Testis (tissue), 2 donors: ENCODE measurements at regions not wholly inside any gene's neighbourhood (a gene's known extent, or its start where the extent isn't known, plus 50 kb on each side); places are given as distances from the start of the nearest gene placed in this dataset.
"Not testable (repeated sequence)": the region's sequence is repeated elsewhere in the genome, so short reads cannot be mapped to it uniquely, and the experiment has no call there.

Experiments used
- DNase-seq: peaks from one replicate; pipeline ENCODE4 v3.0.0-alpha.2; 2019
- H3K27ac ChIP-seq, 2 donors: fragments of 200-600 bp; sonication (generic); one replicate each; pipeline ENCODE4 v1.5.1; 2019
- H3K27me3 ChIP-seq: fragments of 200-600 bp; sonication (generic); one replicate; pipeline ENCODE4 v1.5.1; 2019
- H3K36me3 ChIP-seq: fragments of 200-600 bp; sonication (generic); one replicate; pipeline ENCODE4 v1.5.1; 2017; ENCODE audit warnings: low read depth; ENCODE audit errors: missing control alignments
- H3K4me1 ChIP-seq: fragments of 200-600 bp; sonication (generic); one replicate; pipeline ENCODE4 v1.5.1; 2019
- H3K4me3 ChIP-seq, 2 donors: fragments of 200-600 bp; sonication (generic); one replicate each; pipeline ENCODE4 v1.5.1; 2017 to 2019
- H3K9me3 ChIP-seq: fragments of 200-600 bp; sonication (generic); one replicate; pipeline ENCODE4 v1.5.1; 2017
- CTCF ChIP-seq, 3 experiments: fragments of 450-650 bp in 2 of 3; fragments of 200-600 bp in 1 of 3; sonication (generic) in 1 of 3; IDR thresholded peaks; one replicate each; pipeline ENCODE4 v1.5.1; 2016 to 2019; ENCODE audit warnings: antibody characterized with exemption in 3 of 3, mild to moderate bottlenecking in 2 of 3, moderate library complexity in 1 of 3
- POLR2A ChIP-seq: fragments of 450-650 bp; IDR thresholded peaks from one replicate; pipeline ENCODE4 v1.6.1; 2017; ENCODE audit warnings: antibody characterized with exemption, mild to moderate bottlenecking, moderate library complexity
- WGBS, 2 donors: methylation state at CpG; one replicate each; pipeline ENCODE4 v1.1.5; 2018; 5-methylcytosine and 5-hydroxymethylcytosine counted together
- intact Hi-C: fragments of 100-400 bp; cut with DNase I; formaldehyde crosslinking; loops from one replicate; pipeline ENCODE4 v1.15.1; 2023; ENCODE audit warnings: low total_unique reads

GRCh38 chr22:49400136-49400940 is 427.3 kb downstream of the BRD1 start:
- no peak for TF ChIP-seq POLR2A
- TF ChIP-seq CTCF (IDR thresholded peaks at IDR 0.05), result no peak
- no peaks in the 10 kb centered on the region for H3K27me3 ChIP-seq
- WGBS, 2 donors, result 73 to 83% methylated on average over 17 to 24 of the region's 24 CpGs

GRCh38 chr22:49398646-49399045 is 429.0 kb downstream of the BRD1 start:
- H3K4me3 ChIP-seq, result no peak overlapping the region
- H3K36me3 ChIP-seq, result no peaks in the 10 kb centered on the region
- 82 to 87% methylated on average over 15 of the region's 15 CpGs for WGBS, 2 donors
- no peaks in the 10 kb centered on the region for H3K4me1 ChIP-seq
- intact Hi-C loops, result no loop called here
- H3K27me3 ChIP-seq, result no peaks in the 10 kb centered on the region
- DNase-seq, result no peak
- H3K27ac ChIP-seq, result no peak overlapping the region
- no peaks in the 10 kb centered on the region for H3K9me3 ChIP-seq
- TF ChIP-seq POLR2A (no peak), CTCF (IDR thresholded peaks at IDR 0.05) (no peak)

More at GRCh38 chr22:49400136-49400940, 427.3 kb downstream of the BRD1 start:
- no peak for DNase-seq
- Histone ChIP-seq H3K9me3 (no peaks in the 10 kb centered on the region), H3K4me3 (no peak overlapping the region), H3K36me3 (no peaks in the 10 kb centered on the region), H3K4me1 (no peaks in the 10 kb centered on the region), H3K27ac (no peak overlapping the region)
- intact Hi-C loops, result no loop called here

GRCh38 chr22:49398115-49398514 is 429.6 kb downstream of the BRD1 start:
- Histone ChIP-seq H3K4me1 (no peaks in the 10 kb centered on the region), H3K9me3 (no peaks in the 10 kb centered on the region), H3K27me3 (no peaks in the 10 kb centered on the region), H3K36me3 (no peaks in the 10 kb centered on the region), H3K4me3 (no peak overlapping the region), H3K27ac (no peak overlapping the region)
- DNase-seq, result no peak
- 85 to 93% methylated on average over 17 of the region's 17 CpGs for WGBS, 2 donors
- TF ChIP-seq POLR2A (no peak), CTCF (IDR thresholded peaks at IDR 0.05) (no peak)
- intact Hi-C loops, result no loop called here

GRCh38 chr22:49396817-49397216 is 430.9 kb downstream of the BRD1 start:
- H3K27me3 ChIP-seq, result no peaks in the 10 kb centered on the region
- DNase-seq, result no peak
- H3K36me3 ChIP-seq, result no peaks in the 10 kb centered on the region
- H3K27ac ChIP-seq, result no peak overlapping the region
- TF ChIP-seq CTCF (IDR thresholded peaks at IDR 0.05), result no peak
- TF ChIP-seq POLR2A, result no peak
- WGBS, 2 donors, result 78 to 83% methylated on average over 11 of the region's 11 CpGs
- no peaks in the 10 kb centered on the region for H3K4me1 ChIP-seq
- intact Hi-C loops, result no loop called here
- H3K4me3 ChIP-seq, result no peak overlapping the region
- H3K9me3 ChIP-seq, result no peaks in the 10 kb centered on the region

- no peak for DNase-seq
- whole genome bisulfite sequencing, 2 donors, result 75 to 81% methylated on average over 3 to 8 of the region's 8 CpGs
- Histone ChIP-seq H3K27ac (no peak overlapping the region), H3K27me3 (no peaks in the 10 kb centered on the region), H3K9me3 (no peaks in the 10 kb centered on the region), H3K4me1 (no peaks in the 10 kb centered on the region), H3K4me3 (no peak overlapping the region), H3K36me3 (no peaks in the 10 kb centered on the region)
- TF ChIP-seq CTCF (IDR thresholded peaks at IDR 0.05), result no peak
- TF ChIP-seq POLR2A, result no peak
- intact Hi-C loops, result no loop called here
Observed at GRCh38 chr22:49395617-49396016, 432.1 kb downstream of the BRD1 start.

GRCh38 chr22:49395062-49395461 is 432.6 kb downstream of the BRD1 start:
- H3K4me3 ChIP-seq, DNase-seq, H3K27ac ChIP-seq, intact Hi-C loops, H3K27me3 ChIP-seq, H3K9me3 ChIP-seq, H3K36me3 ChIP-seq, H3K4me1 ChIP-seq: not testable (repeated sequence)
- WGBS, 2 donors, result 87 to 88% methylated on average over 5 of the region's 5 CpGs
